AG09319 (cell line): ENCODE measurements at regions not wholly inside any gene's neighbourhood (a gene's known extent, or its start where the extent isn't known, plus 50 kb on each side); places are given as distances from the start of the nearest gene placed in this dataset.

ENCODE experiments used
- DNase-seq: peaks from one replicate; pipeline ENCODE4 v3.0.0-alpha.2; 2010; ENCODE audit warnings: low read depth; ENCODE audit errors: extremely low read depth
- CTCF ChIP-seq: IDR thresholded peaks from 2 replicates; pipeline ENCODE4 v1.5.1; 2011; ENCODE audit warnings: low read depth, mild to moderate bottlenecking, inconsistent platforms, low read length, moderate library complexity

- DNase-seq, result no peak
- TF ChIP-seq CTCF, result no peak
These were observed 297.1 kb upstream of the RARB start for GRCh38 chr3:25130724-25131520.

- no peak for DNase-seq
- TF ChIP-seq CTCF, result no peak
These were observed 294.5 kb upstream of the RARB start for GRCh38 chr3:25133588-25133987.

GRCh38 chr3:25137606-25138005 is 290.5 kb upstream of the RARB start:
- DNase-seq, result no peak
- no peak for TF ChIP-seq CTCF

- no peak for DNase-seq
- TF ChIP-seq CTCF, result no peak
These were observed 288.8 kb upstream of the RARB start for GRCh38 chr3:25139267-25139666.

GRCh38 chr3:25142609-25143355 is 285.3 kb upstream of the RARB start:
- no peak for DNase-seq
- no peak for TF ChIP-seq CTCF

GRCh38 chr3:25143356-25144025 is 284.6 kb upstream of the RARB start:
- no peak for TF ChIP-seq CTCF
- no peak for DNase-seq

- TF ChIP-seq CTCF, result no peak
- no peak for DNase-seq
These were observed 283.6 kb upstream of the RARB start for GRCh38 chr3:25144430-25144829.
